ENCODE measurements at regions not wholly inside any gene's neighbourhood (a gene's known extent, or its start where the extent isn't known, plus 50 kb on each side); places are given as distances from the start of the nearest gene placed in this dataset.

DNA sequence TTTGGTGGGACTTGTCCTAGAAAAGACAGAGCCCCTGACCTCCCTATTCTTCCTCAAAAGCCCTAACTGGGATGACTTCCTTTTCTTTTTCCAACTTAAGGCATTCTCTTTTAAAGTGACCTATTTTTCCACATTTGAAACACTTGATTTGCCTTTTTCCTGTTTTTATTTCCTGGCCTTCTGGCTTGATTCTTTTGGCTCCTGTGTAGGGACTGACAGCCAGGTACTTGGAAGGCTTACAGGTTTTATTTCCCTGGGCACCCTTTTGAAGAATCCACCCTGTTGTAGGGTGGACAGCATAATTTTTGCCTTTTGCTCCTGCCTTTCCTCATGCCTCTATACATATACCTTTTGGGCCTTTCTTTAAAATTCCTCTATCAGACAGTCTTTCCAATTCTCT lies 271.0 kb upstream of the AMELY start:
- Mint-ChIP-seq H3K9me3 (peaks cover 18% of the 10 kb centered on the region), H3K27me3 (ENCODE audit: low read depth) (no peaks in the 10 kb centered on the region), H3K4me3 (no peak overlapping the region), H3K36me3 (ENCODE audit: low read depth) (peaks cover 2% of the 10 kb centered on the region), H3K27ac (no peak overlapping the region), H3K4me1 (ENCODE audit: low read depth) (no peaks in the 10 kb centered on the region)

DNA sequence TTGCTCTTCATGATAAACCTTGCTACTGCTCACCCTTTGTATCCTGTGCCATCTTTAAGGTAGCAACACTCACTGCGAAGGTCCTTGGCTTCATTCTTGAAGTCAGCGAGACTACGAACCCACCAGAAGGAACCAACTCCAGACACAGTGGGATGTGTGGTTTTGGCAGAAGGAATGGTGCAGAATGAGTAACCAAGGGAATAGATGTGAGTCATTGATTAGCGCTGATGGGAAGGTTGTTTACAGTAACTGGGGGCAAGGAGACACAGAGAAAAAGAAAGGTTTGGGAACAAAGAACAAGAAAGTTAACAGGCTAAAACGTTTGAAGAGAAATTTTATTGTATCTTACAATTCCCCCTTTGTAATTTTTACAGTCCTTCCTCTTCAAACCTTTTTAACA lies 266.1 kb upstream of the AMELY start:
- Mint-ChIP-seq H3K27ac (no peak overlapping the region), H3K27me3 (ENCODE audit: low read depth) (no peaks in the 10 kb centered on the region), H3K4me1 (ENCODE audit: low read depth) (no peaks in the 10 kb centered on the region), H3K36me3 (ENCODE audit: low read depth) (no peaks in the 10 kb centered on the region), H3K4me3 (no peak overlapping the region), H3K9me3 (peaks cover 5% of the 10 kb centered on the region)

- no peaks in the 10 kb centered on the region for H3K36me3 Mint-ChIP-seq (ENCODE audit: low read depth)
Measured at GRCh38 chrY:7169475-7169874, 257.9 kb upstream of the AMELY start.

GRCh38 chrY:7141477-7141876 lies 229.9 kb upstream of the AMELY start:
- H3K9me3 Mint-ChIP-seq, result peaks cover 4% of the 10 kb centered on the region
- H3K27ac Mint-ChIP-seq, result no peak overlapping the region
- H3K27me3 Mint-ChIP-seq (ENCODE audit: low read depth), result peaks cover 10% of the 10 kb centered on the region
- H3K36me3 Mint-ChIP-seq (ENCODE audit: low read depth), result no peaks in the 10 kb centered on the region
- H3K4me3 Mint-ChIP-seq, result no peak overlapping the region
- no peaks in the 10 kb centered on the region for H3K4me1 Mint-ChIP-seq (ENCODE audit: low read depth)

More at GRCh38 chrY:7169475-7169874, 257.9 kb upstream of the AMELY start:
- H3K9me3 Mint-ChIP-seq, result no peaks in the 10 kb centered on the region
- no peaks in the 10 kb centered on the region for H3K27me3 Mint-ChIP-seq (ENCODE audit: low read depth)
- no peak overlapping the region for H3K4me3 Mint-ChIP-seq
- H3K4me1 Mint-ChIP-seq (ENCODE audit: low read depth), result peaks cover 3% of the 10 kb centered on the region
- no peak overlapping the region for H3K27ac Mint-ChIP-seq

All from T-helper 1 cell treated with Interleukin-12 subunit alpha and Interleukin-12 subunit beta and Interleukin-4 antibody, amounts not matched to agents 30 μg/mL and 1 μg/mL, for 36 hours (primary cell).